CD1c-positive myeloid dendritic cell (primary cell): ENCODE measurements at regions not wholly inside any gene's neighbourhood (a gene's known extent, or its start where the extent isn't known, plus 50 kb on each side); places are given as distances from the start of the nearest gene placed in this dataset.

Experiments
- DNase-seq: peaks from one replicate; pipeline ENCODE4 v3.0.0-alpha.2; 2016; ENCODE audit errors: extremely low spot score

- no peak for DNase-seq
Observed at GRCh38 chr15:63434576-63435186, 53.0 kb upstream of the CA12 start.

DNA sequence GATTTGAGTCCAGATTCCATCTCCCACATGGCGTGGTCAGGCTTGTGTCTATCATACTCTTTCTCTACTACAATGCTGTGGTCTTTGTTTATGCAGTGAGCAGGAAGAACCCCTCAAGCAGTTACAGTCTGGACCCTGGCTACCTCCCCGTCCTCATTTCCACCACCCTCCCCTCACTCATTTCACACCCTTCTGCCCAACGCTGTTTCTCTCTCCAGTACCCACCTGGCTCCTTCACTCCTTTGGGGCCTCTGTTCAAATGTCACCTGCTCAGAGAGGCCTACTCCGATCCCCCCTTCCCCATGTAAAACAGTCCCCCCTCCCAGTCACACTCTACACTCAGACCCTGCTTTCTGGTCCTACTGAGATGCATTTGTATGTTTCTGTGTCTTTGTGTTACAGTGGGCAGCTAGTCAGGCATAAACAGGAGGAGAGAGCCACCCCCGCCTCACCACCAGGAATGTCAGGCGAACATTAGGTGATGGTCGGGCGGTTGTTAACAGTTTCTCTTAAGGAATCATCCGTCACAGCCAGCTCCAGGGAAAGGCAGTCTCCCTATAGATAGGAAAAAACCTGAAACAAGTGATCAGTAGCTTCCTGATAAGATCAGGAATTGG lies 53.7 kb upstream of the CA12 start:
- no peak for DNase-seq

- DNase-seq: no peak
Observed at GRCh38 chr15:63436341-63436740, 54.7 kb upstream of the CA12 start.

DNA sequence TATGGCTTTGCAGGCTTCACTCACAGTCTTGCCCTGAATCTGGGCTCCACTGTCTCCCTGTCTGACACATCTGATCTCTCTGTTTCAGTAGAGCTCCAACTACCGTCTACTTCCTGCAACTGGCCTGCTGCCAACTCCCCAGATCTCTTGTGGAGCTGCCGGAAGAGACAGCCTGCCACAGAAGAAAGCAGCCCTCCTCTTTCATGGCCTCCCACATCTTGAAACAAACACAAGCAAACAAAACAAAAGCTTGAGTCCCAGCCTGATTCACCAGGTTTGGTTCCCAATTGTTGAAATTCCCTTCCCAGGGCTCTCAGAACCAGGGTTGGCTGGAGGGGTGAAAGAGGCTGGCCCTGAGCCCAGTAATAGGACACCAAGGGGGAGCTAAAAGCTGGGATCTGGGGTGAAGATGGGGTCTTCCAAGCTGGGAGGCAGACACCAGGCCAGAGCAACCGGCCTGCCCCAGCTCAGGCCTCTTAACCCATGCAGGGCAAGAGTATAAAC lies 55.3 kb upstream of the CA12 start:
- peak; percentile 69 for DNase-seq

DNA sequence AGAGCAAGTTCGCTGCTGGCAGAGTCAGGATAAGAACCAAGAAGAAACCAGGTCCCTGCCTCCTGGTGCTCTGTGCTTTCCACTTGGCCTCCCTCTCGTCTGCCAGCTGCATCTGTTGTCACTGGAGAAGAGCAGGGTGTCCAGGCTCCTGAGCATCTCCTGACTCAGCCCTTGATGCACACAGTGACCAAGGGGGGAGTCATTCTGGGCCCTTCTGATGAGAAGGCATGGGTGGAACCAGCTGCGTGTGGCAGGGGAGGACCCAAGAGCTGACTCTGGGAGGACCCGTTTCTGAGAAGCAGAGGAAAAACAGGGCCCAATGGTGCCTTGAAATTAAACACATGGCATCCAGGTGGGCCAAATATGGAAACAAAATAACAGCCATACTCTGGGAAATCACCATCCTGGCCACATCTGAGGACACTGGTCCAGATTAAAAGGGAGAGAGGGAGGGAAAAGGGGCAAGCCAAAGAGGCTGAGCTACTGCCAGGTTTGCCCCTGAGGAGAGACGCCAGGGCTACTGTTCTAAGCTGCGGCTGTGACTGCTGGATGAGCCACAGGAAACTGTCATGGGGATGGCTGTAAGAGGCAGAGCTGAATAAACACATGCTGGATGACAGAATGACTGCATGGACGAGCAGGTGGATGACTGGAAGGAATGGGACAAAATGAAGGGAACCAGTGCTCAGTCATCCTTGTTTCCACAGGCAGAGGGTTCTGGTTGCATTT lies 58.1 kb upstream of the CA12 start:
- no peak for DNase-seq

- DNase-seq: no peak
Observed at GRCh38 chr15:63440265-63440648, 58.6 kb upstream of the CA12 start.

GRCh38 chr15:63440756-63441155 lies 59.1 kb upstream of the CA12 start:
- DNase-seq: no peak

DNA sequence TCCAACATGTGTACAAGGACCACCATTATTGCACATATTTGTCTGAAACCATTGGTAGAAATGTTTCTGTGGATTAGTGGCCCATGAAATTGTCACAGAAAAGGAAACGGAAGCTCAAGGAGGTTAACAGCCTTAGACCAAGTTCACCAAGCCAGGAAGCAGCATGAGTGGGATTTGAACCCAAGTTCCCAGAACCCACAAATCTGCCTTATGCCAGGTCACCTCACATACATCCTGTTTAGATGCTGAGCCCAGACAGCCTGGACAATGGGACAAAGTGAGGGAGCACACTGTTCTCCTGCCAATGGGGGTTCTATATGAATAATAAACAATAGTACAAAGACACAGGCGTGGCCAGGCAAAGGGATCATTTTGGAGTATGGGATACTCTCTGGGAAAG lies 59.6 kb upstream of the CA12 start:
- no peak for DNase-seq

GRCh38 chr15:63442080-63442479 lies 60.4 kb upstream of the CA12 start:
- DNase-seq: no peak

DNA sequence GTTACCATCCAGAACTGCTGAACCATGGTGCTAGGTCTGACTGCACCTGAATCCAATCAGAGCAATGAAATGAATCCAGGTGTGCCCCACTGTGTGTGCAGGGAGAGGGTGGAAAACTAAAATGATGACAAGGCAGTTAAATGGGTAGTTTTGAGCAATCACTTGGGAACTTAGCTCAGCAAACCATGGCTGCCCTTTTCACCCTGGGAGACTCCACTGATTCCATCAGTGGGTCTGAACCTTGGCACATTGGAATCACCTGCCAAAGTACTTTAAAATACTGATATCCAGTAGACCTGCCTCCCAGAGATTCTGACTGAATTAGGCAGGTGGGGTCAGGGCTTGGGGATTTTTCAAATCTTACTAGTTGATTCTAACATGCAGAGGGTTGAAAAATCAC lies 59.8 kb upstream of the USP3 start:
- no peak for DNase-seq

- DNase-seq: no peak
Observed at GRCh38 chr15:63446255-63446654, 58.1 kb upstream of the USP3 start.

DNA sequence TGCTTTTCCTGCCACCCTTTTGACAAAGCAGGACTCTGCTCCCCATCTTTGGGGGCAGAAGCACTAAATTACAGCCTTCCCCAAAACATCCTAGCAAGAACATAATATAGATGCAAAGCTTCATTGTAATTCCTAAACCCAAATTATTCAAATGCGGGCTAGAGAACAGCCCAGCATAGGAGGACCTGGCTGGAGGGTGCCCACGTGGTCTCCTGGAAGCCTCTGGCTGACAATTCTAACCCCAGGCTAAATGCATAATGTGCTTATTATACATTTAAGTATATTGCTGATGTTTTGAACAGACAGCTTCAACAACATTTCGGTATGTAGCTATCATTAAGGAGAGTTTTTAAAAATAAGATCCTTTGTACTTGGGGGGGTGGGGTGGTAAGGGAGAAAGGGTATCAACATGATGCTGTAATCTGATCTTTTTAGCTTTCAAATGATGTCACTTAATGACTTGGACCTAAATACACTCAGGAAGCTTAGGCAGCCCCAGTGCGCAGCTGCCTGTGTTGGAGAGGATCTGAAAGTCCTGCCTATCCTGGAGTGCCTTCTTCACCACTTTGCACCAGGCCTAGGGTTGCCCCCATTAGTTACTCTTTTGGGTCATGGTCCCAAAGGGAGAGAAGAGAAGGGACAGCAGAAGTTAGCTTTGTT lies 57.2 kb upstream of the USP3 start:
- DNase-seq: peak; percentile 55

DNA sequence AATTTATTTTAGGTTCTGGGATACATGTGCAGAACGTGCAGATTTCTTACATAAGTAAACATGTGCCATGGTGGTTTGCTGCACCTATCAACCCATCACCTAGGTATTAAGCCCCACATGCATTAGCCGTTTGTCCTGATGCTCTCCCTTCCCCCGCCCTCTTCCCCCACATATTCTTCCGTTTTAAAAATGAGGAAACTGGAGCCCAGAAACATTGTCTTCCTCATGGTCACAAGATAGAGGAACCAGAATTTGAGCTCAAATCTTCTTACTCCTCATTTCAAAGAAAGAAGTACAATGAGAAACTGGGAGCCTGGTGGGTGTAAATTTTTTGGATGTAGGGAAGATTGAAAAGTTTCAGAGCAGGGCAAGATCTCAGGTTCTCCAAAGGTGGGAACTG lies 56.1 kb upstream of the USP3 start:
- DNase-seq: peak; percentile 90

DNA sequence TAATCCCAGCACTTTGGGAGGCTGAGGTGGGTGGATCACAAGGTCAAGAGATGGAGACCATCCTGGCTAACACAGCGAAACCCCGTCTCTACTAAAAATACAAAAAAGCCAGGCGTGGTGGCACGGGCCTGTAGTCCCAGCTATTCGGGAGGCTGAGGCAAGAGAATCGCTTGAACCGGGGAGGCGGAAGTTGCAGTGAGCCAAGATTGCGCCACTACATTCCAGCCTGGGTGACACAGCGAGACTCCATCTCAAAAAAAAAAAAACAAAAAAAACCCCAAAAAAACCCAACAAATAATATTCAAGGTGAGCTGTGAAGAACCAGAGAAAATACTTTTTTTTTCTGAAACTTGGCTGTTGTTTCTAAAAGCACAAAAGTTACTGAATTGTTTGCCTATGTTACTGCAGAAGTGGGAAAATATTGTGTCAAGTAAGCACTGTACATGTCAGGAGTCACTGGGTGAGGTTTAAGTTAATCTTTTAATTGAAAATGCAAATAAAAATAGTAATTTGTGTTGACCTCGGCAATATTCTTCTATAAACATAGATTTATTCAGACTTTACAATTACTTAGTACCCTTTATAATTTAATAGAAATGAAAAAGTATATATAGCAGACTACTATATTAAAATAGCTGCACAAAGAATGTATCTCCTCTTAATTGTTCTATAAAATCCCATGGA lies 55.4 kb upstream of the USP3 start:
- peak; percentile 40 for DNase-seq

DNA sequence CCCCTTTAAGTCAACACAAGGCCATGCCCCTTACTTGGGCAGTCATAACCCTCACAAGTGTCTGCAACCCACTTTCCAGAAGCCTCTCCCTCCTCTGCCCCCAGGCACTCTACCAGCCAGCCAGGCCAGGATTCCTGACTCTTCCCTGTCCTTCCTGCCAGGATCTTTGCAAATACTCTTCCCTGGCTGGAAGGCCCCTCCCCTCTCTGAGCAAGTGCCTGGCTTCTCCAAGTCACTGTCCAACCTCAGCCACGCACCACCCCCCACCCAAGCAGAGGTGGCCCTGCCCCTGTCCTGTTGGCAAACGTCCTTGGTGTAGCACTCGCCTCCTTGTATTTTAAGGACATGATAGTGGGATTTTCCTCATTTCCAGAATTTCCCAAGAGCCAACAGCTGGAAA lies 54.7 kb upstream of the USP3 start:
- DNase-seq: no peak

DNA sequence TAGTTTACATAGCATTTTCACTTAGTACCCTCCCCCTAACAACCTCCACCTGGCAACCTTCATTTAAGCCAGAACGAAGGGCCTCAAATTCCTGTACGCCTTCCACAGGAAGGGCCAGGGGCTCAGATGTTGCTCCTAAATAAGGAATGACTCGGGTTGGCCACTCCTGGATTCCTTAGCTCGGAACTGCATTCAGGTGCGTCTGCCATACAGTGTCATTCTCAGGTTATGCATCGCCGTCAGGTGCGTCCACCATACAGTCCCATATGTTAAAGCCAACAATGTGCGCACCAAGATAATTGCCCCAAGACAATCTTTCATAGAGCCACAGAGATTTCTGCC lies 53.5 kb upstream of the USP3 start:
- DNase-seq: no peak

- no peak for DNase-seq
Observed at GRCh38 chr15:63451671-63452315, 52.6 kb upstream of the USP3 start.

- DNase-seq: no peak
Observed at GRCh38 chr15:63452552-63453136, 51.7 kb upstream of the USP3 start.

GRCh38 chr15:63453186-63453905 lies 51.0 kb upstream of the USP3 start:
- DNase-seq: no peak

- no peak for DNase-seq
Observed at GRCh38 chr15:63454503-63455211, 49.7 kb upstream of the USP3 start.
